Activated T-helper 17 cell treated with anti-CD3 and anti-CD28 coated beads, Interleukin-2, amount 50 U/mL, for 72 hours (primary cell): ENCODE measurements at regions not wholly inside any gene's neighbourhood (a gene's known extent, or its start where the extent isn't known, plus 50 kb on each side); places are given as distances from the start of the nearest gene placed in this dataset.

ENCODE experiments used
- ATAC-seq: fragments of 150-1000 bp; cut with Tn5 transposase; replicated peaks from 2 replicates; pipeline ENCODE4 v1.10.0; 2021; ENCODE audit warnings: mild to moderate bottlenecking, moderate library complexity
- H3K27ac Mint-ChIP-seq: one replicate; pipeline ENCODE4 v1.8.0; 2022; ENCODE audit warnings: mixed read lengths
- H3K27me3 Mint-ChIP-seq: one replicate; pipeline ENCODE4 v1.8.0; 2022; ENCODE audit warnings: mixed read lengths
- H3K36me3 Mint-ChIP-seq: one replicate; pipeline ENCODE4 v1.8.0; 2022; ENCODE audit warnings: low read depth, mild to moderate bottlenecking, mixed read lengths
- H3K4me1 Mint-ChIP-seq: one replicate; pipeline ENCODE4 v1.8.0; 2022; ENCODE audit warnings: mixed read lengths
- H3K4me3 Mint-ChIP-seq: one replicate; pipeline ENCODE4 v1.8.0; 2022; ENCODE audit warnings: mild to moderate bottlenecking, mixed read lengths
- H3K9me3 Mint-ChIP-seq: one replicate; pipeline ENCODE4 v1.8.0; 2022; ENCODE audit warnings: mixed read lengths

DNA sequence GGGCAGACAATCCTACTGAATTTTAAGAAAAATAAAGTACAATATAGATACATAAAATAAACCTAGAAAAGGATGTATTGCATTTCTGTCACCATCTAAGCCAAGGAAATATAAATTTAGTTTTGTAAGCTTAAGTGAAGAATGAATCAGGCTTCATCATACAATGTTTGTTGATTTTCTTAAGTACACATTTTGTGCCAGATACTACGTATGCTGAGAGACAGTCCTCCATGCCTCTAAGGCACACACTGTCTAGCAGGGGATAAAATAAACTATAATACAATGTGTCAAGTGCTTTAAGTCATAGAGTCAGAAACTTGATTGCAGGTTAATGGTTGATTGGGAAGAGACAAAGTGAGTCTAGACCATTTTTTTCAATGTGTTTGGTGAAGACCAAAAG, 465.7 kb downstream of the TBC1D4 start:
- Mint-ChIP-seq H3K4me3 (no peak overlapping the region), H3K27ac (no peak overlapping the region), H3K9me3 (no peaks in the 10 kb centered on the region), H3K36me3 (no peaks in the 10 kb centered on the region), H3K27me3 (peaks cover 19% of the 10 kb centered on the region), H3K4me1 (no peaks in the 10 kb centered on the region)
- no peak for ATAC-seq

DNA sequence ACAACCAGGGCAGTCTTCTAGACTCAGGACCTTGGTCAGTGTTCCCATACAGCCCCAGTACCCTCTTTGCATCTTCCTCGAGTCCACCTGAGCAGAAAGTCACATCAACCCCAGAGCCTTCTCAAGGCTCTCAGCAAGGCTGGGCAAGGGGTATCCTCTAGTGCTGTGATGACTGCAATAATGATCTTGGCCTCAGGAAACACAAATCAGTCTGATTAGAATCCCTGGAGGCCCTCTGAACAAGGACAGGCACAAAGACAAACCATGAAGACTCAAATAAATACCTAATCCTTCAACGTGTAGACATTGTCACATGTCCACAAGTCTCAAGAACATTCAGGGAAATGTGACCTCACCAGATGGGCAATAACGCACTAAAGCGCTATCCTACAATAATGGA, 468.2 kb downstream of the TBC1D4 start:
- Mint-ChIP-seq H3K4me1 (no peaks in the 10 kb centered on the region), H3K36me3 (no peaks in the 10 kb centered on the region), H3K9me3 (no peaks in the 10 kb centered on the region), H3K4me3 (no peak overlapping the region), H3K27ac (no peak overlapping the region), H3K27me3 (peaks cover 19% of the 10 kb centered on the region)
- no peak for ATAC-seq

DNA sequence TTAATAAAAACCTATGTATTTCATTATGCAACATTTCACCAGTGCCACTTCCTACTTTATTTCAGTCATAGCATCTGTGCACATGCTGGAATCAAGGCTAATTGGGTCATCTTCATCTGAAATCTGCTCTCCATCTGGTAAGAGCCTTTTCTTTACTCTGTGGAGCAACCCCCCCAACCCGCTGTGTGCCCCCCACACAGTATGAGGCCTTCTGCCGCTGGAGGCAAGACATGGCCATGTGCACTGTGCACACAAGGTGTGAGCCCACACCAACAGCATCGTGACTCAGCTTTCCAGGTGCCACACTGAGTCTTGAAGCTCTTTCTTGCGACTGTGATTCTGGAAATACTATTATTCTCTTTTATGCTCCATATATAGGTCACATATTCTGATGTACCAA, 471.0 kb downstream of the TBC1D4 start:
- Mint-ChIP-seq H3K4me3 (no peak overlapping the region), H3K27me3 (peaks cover 19% of the 10 kb centered on the region), H3K4me1 (no peaks in the 10 kb centered on the region), H3K9me3 (no peaks in the 10 kb centered on the region), H3K27ac (no peak overlapping the region), H3K36me3 (no peaks in the 10 kb centered on the region)
- no peak for ATAC-seq

DNA sequence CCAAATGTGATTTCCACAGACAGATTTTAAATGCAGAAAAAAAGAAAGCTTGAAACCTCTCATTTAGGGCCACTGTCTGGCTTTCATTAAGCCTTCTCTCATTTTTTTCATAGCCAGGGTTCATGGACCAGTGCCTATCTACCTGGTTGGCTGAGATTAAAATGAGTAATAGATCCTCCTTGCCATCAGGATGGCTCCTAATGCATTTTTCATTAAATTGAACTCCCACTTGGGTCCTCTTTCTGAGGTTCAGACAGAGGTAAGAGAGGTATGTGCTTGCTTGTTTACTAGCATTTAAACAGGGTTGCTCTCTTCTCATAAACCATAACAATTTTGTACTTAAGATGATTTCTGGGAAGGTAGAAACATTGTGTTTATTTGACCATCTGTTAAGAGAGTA, 473.0 kb downstream of the TBC1D4 start:
- no peaks in the 10 kb centered on the region for H3K9me3 Mint-ChIP-seq
- H3K4me1 Mint-ChIP-seq = no peaks in the 10 kb centered on the region
- H3K27me3 Mint-ChIP-seq = peaks cover 13% of the 10 kb centered on the region
- ATAC-seq = no peak
- H3K4me3 Mint-ChIP-seq = no peak overlapping the region
- H3K36me3 Mint-ChIP-seq = no peaks in the 10 kb centered on the region
- no peak overlapping the region for H3K27ac Mint-ChIP-seq

DNA sequence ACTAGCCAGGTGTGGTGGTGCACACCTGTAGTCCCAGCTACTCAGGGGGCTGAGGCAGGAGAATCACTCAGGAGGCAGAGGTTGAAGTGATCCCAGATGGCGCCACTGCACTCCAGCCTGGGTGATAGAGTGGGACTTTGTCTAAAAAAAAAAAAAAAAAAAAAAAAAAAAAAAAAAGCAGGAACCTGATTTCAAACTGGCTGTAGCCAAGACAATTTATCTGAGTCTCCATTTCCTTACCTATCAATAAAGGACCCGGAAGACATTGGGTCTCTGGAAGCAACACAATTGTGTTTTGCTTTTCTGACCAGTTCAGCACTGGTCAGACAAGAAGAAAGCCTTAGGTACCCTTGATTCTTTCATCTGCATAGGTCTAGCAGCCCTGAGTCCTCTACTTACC, 491.0 kb downstream of the TBC1D4 start:
- no peak for ATAC-seq
- H3K27ac Mint-ChIP-seq = no peak overlapping the region
- no peak overlapping the region for H3K4me3 Mint-ChIP-seq
- no peaks in the 10 kb centered on the region for H3K9me3 Mint-ChIP-seq
- no peaks in the 10 kb centered on the region for H3K4me1 Mint-ChIP-seq
- no peaks in the 10 kb centered on the region for H3K36me3 Mint-ChIP-seq
- H3K27me3 Mint-ChIP-seq = peaks cover 6% of the 10 kb centered on the region

DNA sequence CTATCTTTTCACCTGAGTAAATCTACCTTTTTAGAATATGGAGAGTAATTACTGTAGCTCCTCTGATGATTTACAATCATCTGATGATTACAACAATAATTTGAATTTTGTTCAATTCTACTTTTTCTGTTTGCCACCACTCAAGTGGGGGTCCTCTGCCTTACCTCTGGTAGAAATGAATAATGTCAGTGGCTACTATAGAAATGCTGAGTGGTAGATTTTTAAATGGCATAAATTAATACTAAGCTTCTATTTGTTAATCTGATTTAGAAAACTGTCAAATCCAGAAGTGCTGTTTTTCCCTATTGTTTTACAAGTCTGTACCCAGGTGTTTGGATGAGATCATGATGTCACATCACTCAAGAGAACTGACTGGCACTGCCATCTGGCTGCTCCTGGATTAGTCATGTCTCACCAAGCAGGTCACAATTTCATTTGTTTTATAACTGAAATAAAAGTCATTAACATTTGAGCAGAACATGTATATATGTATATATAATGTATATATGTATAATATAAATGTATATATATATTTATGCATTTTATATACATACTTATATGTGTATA, 494.8 kb downstream of the TBC1D4 start:
- Mint-ChIP-seq H3K27ac (no peak overlapping the region), H3K4me3 (no peak overlapping the region), H3K9me3 (no peaks in the 10 kb centered on the region), H3K36me3 (no peaks in the 10 kb centered on the region), H3K27me3 (peaks cover 4% of the 10 kb centered on the region), H3K4me1 (no peaks in the 10 kb centered on the region)
- no peak for ATAC-seq

DNA sequence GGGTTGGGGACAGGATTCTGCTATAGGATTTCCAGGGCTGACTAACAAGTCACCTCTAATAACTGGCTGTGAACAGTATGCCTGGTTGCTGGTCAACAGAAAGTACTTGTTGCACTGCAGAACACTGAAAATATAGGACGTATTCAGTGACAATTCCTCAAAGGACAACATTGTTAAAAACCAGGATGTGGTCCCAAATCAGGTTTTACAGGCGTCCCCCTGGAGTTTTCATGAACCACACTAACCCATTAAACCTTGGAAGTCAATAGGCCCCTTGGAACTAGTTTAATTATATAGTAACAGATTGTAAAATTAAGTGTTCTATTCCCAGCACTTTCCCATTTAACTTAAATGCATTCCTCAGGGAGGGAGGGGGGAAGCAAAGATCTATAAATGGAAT, 495.4 kb downstream of the TBC1D4 start:
- Mint-ChIP-seq H3K27me3 (peaks cover 4% of the 10 kb centered on the region), H3K36me3 (no peaks in the 10 kb centered on the region), H3K4me3 (no peak overlapping the region), H3K9me3 (no peaks in the 10 kb centered on the region), H3K27ac (no peak overlapping the region), H3K4me1 (no peaks in the 10 kb centered on the region)
- ATAC-seq = no peak

DNA sequence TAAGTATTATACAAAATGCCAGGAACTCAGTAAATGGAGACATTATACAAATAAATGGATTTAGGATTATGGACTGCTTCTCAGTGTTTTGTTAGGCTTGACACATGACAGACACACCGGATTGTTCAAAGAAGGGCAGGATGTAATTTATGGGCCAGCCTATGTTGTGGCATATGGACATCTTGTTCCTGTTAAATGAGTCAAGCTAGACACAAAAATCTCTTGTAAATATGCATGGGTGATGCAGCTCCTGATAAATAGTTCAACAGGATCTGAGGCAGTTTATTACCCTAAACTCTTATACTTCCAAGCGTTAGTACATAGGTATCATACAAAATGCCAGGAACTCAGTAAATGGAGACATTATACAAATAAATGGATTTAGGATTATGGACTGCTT, 502.3 kb downstream of the TBC1D4 start:
- Mint-ChIP-seq H3K4me1 (no peaks in the 10 kb centered on the region), H3K4me3 (no peak overlapping the region), H3K9me3 (no peaks in the 10 kb centered on the region), H3K27me3 (peaks cover 16% of the 10 kb centered on the region), H3K27ac (no peak overlapping the region), H3K36me3 (no peaks in the 10 kb centered on the region)
- no peak for ATAC-seq

DNA sequence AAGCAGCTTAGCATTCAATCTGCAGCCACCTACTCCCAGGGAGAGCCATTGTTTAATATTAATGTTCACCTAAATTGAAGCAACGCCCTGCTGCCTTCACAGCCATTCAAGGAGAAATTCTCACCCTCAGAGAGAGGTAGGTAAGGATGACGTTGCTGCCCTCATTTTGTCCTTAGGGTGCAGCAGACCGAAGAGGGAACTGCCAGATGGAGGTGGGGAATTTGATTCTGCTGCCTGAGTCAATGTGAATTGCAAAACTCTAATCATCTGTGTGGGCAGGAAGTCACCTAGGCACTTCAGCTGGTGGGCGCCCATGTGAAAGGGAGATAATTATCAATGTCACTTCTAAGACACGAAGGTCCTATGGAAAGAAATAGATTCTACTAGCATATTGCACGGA, 503.4 kb downstream of the TBC1D4 start:
- Mint-ChIP-seq H3K9me3 (no peaks in the 10 kb centered on the region), H3K4me3 (no peak overlapping the region), H3K4me1 (no peaks in the 10 kb centered on the region), H3K36me3 (no peaks in the 10 kb centered on the region), H3K27me3 (peaks cover 16% of the 10 kb centered on the region), H3K27ac (no peak overlapping the region)
- no peak for ATAC-seq

DNA sequence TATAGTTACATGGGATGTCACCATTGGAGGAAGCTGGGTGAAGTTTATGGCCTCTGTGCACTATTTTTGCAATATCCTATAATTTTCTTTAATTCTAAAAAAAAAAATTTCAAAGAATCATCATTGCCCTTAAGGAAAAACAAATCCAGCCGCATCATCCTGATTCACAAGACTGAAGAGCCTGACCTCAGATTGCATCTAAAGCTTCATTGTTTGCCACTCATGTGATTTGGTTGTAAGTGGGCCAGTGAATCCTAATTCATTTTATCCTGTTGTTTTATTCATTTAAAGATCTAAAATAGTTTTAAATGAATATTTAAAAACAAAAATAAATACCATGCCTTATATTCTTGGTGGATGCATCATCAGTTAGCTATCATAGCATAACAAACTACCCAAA, 504.5 kb downstream of the TBC1D4 start:
- no peaks in the 10 kb centered on the region for H3K36me3 Mint-ChIP-seq
- H3K9me3 Mint-ChIP-seq = no peaks in the 10 kb centered on the region
- H3K27me3 Mint-ChIP-seq = peaks cover 16% of the 10 kb centered on the region
- no peak overlapping the region for H3K4me3 Mint-ChIP-seq
- ATAC-seq = no peak
- no peaks in the 10 kb centered on the region for H3K4me1 Mint-ChIP-seq
- H3K27ac Mint-ChIP-seq = no peak overlapping the region

DNA sequence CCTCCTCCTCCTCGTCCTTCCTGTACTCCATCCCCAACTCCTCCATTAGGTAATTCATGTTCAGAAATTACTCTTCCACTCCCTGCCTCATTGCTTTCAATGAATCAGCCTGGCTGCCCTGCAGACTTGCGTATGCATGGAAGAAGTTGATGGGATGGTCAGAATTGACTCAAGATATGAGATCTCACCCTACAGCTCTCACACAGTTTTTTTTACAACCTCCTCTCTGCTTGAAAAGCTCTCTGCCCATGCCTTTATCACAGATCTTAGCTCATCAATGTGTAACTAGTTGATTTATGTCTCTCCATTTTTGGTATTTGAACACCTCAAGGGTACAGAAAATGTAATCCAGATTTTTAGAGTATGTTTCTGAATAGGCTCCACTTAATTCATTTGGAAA, 506.9 kb downstream of the TBC1D4 start:
- Mint-ChIP-seq H3K9me3 (no peaks in the 10 kb centered on the region), H3K4me1 (no peaks in the 10 kb centered on the region), H3K27ac (no peak overlapping the region), H3K27me3 (peaks cover 13% of the 10 kb centered on the region), H3K36me3 (no peaks in the 10 kb centered on the region), H3K4me3 (no peak overlapping the region)
- ATAC-seq = no peak

DNA sequence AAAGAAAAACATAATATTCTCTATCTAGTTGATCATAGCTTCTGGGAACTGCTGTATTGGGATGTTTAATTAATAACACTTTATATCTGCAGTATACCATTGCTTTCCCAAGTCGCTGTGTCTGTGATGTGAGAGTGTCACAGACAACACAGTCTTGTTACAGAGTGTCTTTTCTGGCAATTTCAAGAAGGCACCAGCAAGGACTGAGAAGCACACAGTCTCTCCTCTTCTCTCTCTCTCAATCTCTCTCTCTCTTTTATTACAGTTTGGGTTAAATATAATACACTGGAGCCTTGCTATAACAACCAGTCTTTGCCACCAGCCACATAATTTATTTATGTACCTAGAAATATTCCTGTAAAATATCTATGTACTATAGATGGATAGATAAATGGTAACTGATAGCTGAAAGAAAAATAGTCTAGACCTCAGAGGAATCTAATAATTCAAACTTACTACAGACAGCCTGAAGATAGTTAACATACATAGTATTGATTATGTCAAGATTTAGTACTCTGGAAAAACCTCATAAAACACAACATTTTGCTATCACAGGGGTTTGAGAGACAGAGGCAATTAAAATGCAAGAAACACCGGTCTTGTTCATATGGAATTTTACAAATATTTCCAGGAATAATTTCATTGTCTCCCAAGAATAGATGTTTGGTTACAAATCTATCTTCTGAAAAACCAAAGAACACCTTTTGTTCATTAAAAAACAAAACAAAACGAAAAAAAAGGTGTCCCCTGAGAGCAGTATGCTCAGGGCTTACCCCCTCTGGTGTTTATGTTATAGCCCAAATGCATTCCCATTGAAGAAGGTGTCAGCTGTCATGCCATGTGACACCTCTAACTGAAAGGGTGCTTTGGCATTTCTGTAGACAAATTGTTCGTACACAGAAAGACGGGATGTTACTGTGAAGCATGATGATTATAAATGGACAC, 507.8 kb downstream of the TBC1D4 start:
- peaks cover 13% of the 10 kb centered on the region for H3K27me3 Mint-ChIP-seq
- H3K9me3 Mint-ChIP-seq = no peaks in the 10 kb centered on the region
- no peaks in the 10 kb centered on the region for H3K36me3 Mint-ChIP-seq
- H3K27ac Mint-ChIP-seq = no peak overlapping the region
- no peaks in the 10 kb centered on the region for H3K4me1 Mint-ChIP-seq
- H3K4me3 Mint-ChIP-seq = no peak overlapping the region
- no peak for ATAC-seq

DNA sequence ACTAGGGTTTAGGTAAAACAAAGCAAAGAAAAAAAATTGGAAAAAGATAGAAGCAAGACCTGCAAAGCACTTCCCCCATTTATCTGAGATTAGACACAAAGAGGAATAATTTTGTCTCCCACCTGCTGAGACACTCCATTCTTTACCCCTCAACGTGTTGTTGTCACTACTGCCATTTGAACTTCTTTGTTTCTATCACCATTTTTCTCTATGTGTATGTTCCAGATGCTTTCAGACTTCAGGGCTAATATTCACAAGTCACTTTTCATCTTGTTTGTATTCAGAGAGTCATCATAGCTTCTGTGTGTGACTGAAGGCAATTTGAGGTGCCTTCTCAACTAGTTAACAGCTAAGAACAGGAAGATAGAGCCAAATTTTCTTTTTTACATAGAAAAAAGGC, 512.5 kb downstream of the TBC1D4 start:
- H3K36me3 Mint-ChIP-seq = no peaks in the 10 kb centered on the region
- H3K27me3 Mint-ChIP-seq = peaks cover 3% of the 10 kb centered on the region
- no peak overlapping the region for H3K4me3 Mint-ChIP-seq
- H3K4me1 Mint-ChIP-seq = no peaks in the 10 kb centered on the region
- no peaks in the 10 kb centered on the region for H3K9me3 Mint-ChIP-seq
- no peak overlapping the region for H3K27ac Mint-ChIP-seq
- no peak for ATAC-seq

DNA sequence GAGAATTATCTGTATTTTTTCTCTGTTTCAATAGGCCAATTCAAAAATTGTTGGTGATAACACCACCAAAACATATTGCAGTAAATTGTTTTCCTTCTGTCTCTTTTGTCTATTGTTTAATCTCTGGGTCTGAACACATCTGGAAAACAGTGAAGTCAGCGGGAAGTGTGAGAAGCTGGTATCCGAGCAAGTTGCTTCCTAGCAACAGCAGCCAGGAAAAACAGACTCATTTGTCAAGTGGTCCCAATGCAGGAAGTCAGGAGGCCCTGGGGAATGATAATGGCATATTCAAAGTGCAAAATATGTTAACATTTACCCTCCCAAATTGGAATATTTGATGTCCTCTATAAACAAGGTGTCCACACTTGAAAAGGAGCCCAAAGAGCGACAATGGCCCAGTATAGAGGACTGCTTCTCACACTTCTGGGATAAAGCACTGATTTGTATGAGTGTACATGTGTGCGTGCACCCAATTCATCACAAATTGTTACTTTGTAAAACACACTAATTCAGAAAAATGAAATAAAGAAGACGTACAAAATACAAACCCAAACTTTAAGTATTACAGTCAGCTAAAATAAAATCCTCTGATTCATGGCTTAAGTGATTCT, 515.0 kb downstream of the TBC1D4 start:
- H3K27ac Mint-ChIP-seq = no peak overlapping the region
- no peak overlapping the region for H3K4me3 Mint-ChIP-seq
- peaks cover 5% of the 10 kb centered on the region for H3K9me3 Mint-ChIP-seq
- ATAC-seq = no peak
- H3K27me3 Mint-ChIP-seq = peaks cover 12% of the 10 kb centered on the region
- no peaks in the 10 kb centered on the region for H3K4me1 Mint-ChIP-seq
- H3K36me3 Mint-ChIP-seq = no peaks in the 10 kb centered on the region

DNA sequence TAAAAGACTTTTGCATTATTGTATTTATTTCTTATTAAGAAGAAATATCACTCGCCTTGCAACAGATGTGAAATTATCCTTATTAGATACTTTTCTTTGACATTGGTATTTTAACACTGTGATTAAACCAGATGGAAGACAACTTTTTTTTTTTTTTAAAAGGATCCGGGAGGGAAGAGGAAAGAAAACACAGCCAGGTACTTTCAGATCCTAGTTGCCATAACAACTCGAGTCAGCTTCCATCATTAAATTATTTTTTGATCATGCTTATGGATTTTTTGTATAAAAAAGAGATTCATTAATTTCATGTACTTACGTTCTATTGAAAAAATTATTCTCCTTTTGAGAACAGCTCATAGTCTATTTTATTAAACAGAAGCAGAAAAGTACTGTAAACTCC, 515.7 kb downstream of the TBC1D4 start:
- Mint-ChIP-seq H3K4me1 (no peaks in the 10 kb centered on the region), H3K27me3 (peaks cover 15% of the 10 kb centered on the region), H3K36me3 (no peaks in the 10 kb centered on the region), H3K27ac (no peak overlapping the region), H3K4me3 (no peak overlapping the region), H3K9me3 (peaks cover 5% of the 10 kb centered on the region)
- no peak for ATAC-seq
